ENCODE measurements at regions not wholly inside any gene's neighbourhood (a gene's known extent, or its start where the extent isn't known, plus 50 kb on each side); places are given as distances from the start of the nearest gene placed in this dataset.

GRCh38 chr3:159187706-159188105, 385.9 kb downstream of the MFSD1 start:
- no peaks in the 10 kb centered on the region for H3K9me3 ChIP-seq
- H3K4me1 ChIP-seq (ENCODE audit: control insufficient read depth in 1 of 2, insufficient read depth in 1 of 2, low read depth in 1 of 2, low read length in 1 of 2) = no peaks in the 10 kb centered on the region
- H3K4me3 ChIP-seq (ENCODE audit: low read depth in 1 of 2, low read length in 1 of 2) = no peak overlapping the region
- H3K36me3 ChIP-seq = no peaks in the 10 kb centered on the region
- H3K27me3 ChIP-seq = no peaks in the 10 kb centered on the region
- no peak for TF ChIP-seq CTCF (IDR thresholded peaks at IDR 0.05)
- no peak overlapping the region for H3K27ac ChIP-seq

- Histone ChIP-seq H3K36me3 (no peaks in the 10 kb centered on the region), H3K27ac (no peak overlapping the region), H3K4me1 (ENCODE audit: control insufficient read depth in 1 of 2, insufficient read depth in 1 of 2, low read depth in 1 of 2, low read length in 1 of 2) (no peaks in the 10 kb centered on the region), H3K27me3 (no peaks in the 10 kb centered on the region), H3K9me3 (no peaks in the 10 kb centered on the region), H3K4me3 (ENCODE audit: low read depth in 1 of 2, low read length in 1 of 2) (no peak overlapping the region)
- no peak for TF ChIP-seq CTCF (IDR thresholded peaks at IDR 0.05)
These were observed 388.3 kb downstream of the MFSD1 start for GRCh38 chr3:159189994-159190669.

GRCh38 chr3:159191447-159191846, 389.6 kb downstream of the MFSD1 start:
- Histone ChIP-seq H3K27ac (no peak overlapping the region), H3K9me3 (no peaks in the 10 kb centered on the region), H3K36me3 (no peaks in the 10 kb centered on the region), H3K4me1 (ENCODE audit: control insufficient read depth in 1 of 2, insufficient read depth in 1 of 2, low read depth in 1 of 2, low read length in 1 of 2) (no peaks in the 10 kb centered on the region), H3K27me3 (no peaks in the 10 kb centered on the region), H3K4me3 (ENCODE audit: low read depth in 1 of 2, low read length in 1 of 2) (no peak overlapping the region)
- no peak for TF ChIP-seq CTCF (IDR thresholded peaks at IDR 0.05)

- Histone ChIP-seq H3K4me1 (ENCODE audit: control insufficient read depth in 1 of 2, insufficient read depth in 1 of 2, low read depth in 1 of 2, low read length in 1 of 2) (no peaks in the 10 kb centered on the region), H3K36me3 (no peaks in the 10 kb centered on the region), H3K27ac (no peak overlapping the region), H3K9me3 (no peaks in the 10 kb centered on the region), H3K4me3 (ENCODE audit: low read depth in 1 of 2, low read length in 1 of 2) (no peak overlapping the region), H3K27me3 (no peaks in the 10 kb centered on the region)
- no peak for TF ChIP-seq CTCF (IDR thresholded peaks at IDR 0.05)
These were observed 394.5 kb downstream of the MFSD1 start for GRCh38 chr3:159196359-159196758.

GRCh38 chr3:159200176-159200575, 398.3 kb downstream of the MFSD1 start:
- no peak overlapping the region for H3K27ac ChIP-seq
- TF ChIP-seq CTCF (IDR thresholded peaks at IDR 0.05) = no peak
- H3K27me3 ChIP-seq = no peaks in the 10 kb centered on the region
- no peaks in the 10 kb centered on the region for H3K4me1 ChIP-seq (ENCODE audit: control insufficient read depth in 1 of 2, insufficient read depth in 1 of 2, low read depth in 1 of 2, low read length in 1 of 2)
- H3K4me3 ChIP-seq (ENCODE audit: low read depth in 1 of 2, low read length in 1 of 2) = no peak overlapping the region
- H3K36me3 ChIP-seq = no peaks in the 10 kb centered on the region
- H3K9me3 ChIP-seq = no peaks in the 10 kb centered on the region

Measured in neutrophil (primary cell).